Kidney (tissue), 13 donors: ENCODE measurements at regions not wholly inside any gene's neighbourhood (a gene's known extent, or its start where the extent isn't known, plus 50 kb on each side); places are given as distances from the start of the nearest gene placed in this dataset.

Experiments used
- DNase-seq, 5 donors: peaks; one replicate each; pipeline ENCODE4 v3.0.0-alpha.2; 2013 to 2020
- FAIRE-seq: peaks from 2 replicates; lab custom pipeline; 2012; peaks lifted over from hg19 to GRCh38; lab: Jason Lieb, UNC
- H3K27ac ChIP-seq, 2 donors: one replicate each; pipeline ENCODE4 v1.7.0; 2013; ENCODE audit warnings: low read depth in 2 of 2, low read length in 2 of 2, inconsistent platforms in 1 of 2
- H3K27me3 ChIP-seq: one replicate; pipeline ENCODE4 v1.7.1; 2013; ENCODE audit warnings: low read length, inconsistent platforms; ENCODE audit not compliant: control insufficient read depth, insufficient read depth
- H3K36me3 ChIP-seq, 3 donors: one replicate each; pipeline versions ENCODE4 v1.7.0 to v1.7.1; 2013; ENCODE audit warnings: low read length in 3 of 3, control low read depth in 1 of 3, inconsistent platforms in 1 of 3; ENCODE audit not compliant: insufficient read depth in 3 of 3, control insufficient read depth in 2 of 3
- H3K4me1 ChIP-seq, 3 donors: one replicate each; pipeline versions ENCODE4 v1.7.0 to v1.7.1; 2013; ENCODE audit warnings: low read length in 3 of 3, inconsistent platforms in 1 of 3, low read depth in 1 of 3; ENCODE audit not compliant: control insufficient read depth in 2 of 3, insufficient read depth in 2 of 3
- H3K4me3 ChIP-seq, 3 donors: one replicate each; pipeline versions ENCODE4 v1.7.0 to v1.8.1; 2013; ENCODE audit warnings: low read length in 3 of 3, control low read depth in 1 of 3, inconsistent platforms in 1 of 3
- H3K9ac ChIP-seq, 3 donors: one replicate each; pipeline versions ENCODE4 v1.7.0 to v1.7.1; 2013; ENCODE audit warnings: low read length in 3 of 3, control low read depth in 1 of 3, inconsistent platforms in 1 of 3
- H3K9me3 ChIP-seq, 3 donors: one replicate each; pipeline versions ENCODE4 v1.7.0 to v1.7.1; 2013; ENCODE audit warnings: low read length in 3 of 3, control low read depth in 1 of 3, inconsistent platforms in 1 of 3; ENCODE audit not compliant: control insufficient read depth in 2 of 3, insufficient read depth in 1 of 3
- CTCF ChIP-seq: IDR thresholded peaks from 3 replicates; pipeline ENCODE4 v1.5.1; 2012; ENCODE audit warnings: mild to moderate bottlenecking, moderate library complexity, borderline replicate concordance; ENCODE audit not compliant: insufficient read depth; ENCODE audit errors: extremely low read depth
- intact Hi-C: fragments of 100-400 bp; cut with DNase I; formaldehyde crosslinking; loops from one replicate; pipeline ENCODE4 v1.11.1; 2022
- donor health status: control.
- donor health status: control.
- donor health status: control.
- donor health status: control.
- donor health status: control.
- donor health status: DM: yes; HTN: yes; CAD: no.
- donor health status: Normal renal cell carcinoma (clear cell type).

DNA sequence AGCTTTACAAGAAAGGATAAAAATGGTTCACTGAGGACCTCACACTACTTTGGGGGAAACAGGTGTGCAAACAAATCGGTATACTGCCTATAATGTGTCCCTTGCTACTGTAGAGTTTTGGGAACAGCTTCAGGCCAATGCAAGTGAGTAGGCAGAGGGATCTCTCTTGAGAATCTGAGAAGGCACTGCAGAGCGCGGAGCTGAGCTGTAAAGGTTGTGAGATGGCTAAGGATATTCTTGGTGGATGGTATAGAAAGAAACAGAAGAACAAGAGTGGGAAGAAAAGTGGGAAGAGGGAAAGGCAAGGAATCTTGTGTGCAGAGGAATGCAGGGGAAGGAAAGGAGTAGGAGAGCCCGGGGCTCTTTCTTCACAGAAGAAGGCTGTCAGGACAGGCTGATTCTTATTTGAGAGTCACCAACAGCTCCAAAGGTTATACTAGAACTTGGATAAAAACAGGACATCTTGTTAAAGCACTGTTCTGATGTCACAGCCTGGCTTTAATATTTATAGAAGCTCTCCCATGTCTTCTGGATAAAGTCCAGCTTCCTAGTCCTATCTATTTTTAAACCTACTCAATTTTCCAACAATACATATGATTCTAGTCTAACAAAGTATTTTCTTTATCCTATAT lies 985.6 kb upstream of the HS3ST1 start:
- H3K9me3 ChIP-seq: no peaks in the 10 kb centered on the region
- intact Hi-C loops: no loop called here
- no peak overlapping the region for H3K9ac ChIP-seq
- H3K4me1 ChIP-seq: no peaks in the 10 kb centered on the region
- TF ChIP-seq CTCF: no peak
- no peak overlapping the region for H3K4me3 ChIP-seq
- H3K36me3 ChIP-seq: no peaks in the 10 kb centered on the region
- H3K27ac ChIP-seq: no peak overlapping the region
- DNase-seq: no peak
- FAIRE-seq: no peak
- no peaks in the 10 kb centered on the region for H3K27me3 ChIP-seq

DNA sequence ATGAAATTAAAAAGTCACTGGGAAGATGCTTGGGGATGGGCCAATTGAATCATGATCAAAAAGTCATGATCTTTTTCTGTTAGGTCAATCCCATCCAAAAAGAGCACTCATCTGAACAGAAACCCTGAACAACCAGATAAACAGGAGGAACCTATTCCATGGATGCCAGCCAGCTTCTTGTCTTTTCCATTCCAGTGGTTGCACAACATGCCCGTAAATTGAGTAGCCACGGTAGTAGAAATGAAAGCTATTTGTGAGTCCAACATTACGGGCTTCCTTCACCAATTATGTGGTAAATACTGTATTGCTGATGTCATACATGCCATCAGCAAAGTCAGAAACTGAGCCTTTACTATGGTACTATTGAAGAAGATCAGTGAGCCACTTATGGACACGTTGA lies 982.4 kb upstream of the HS3ST1 start:
- intact Hi-C loops: no loop called here
- no peak for DNase-seq
- Histone ChIP-seq H3K27me3 (no peaks in the 10 kb centered on the region), H3K9me3 (no peaks in the 10 kb centered on the region), H3K4me1 (no peaks in the 10 kb centered on the region), H3K36me3 (no peaks in the 10 kb centered on the region), H3K4me3 (no peak overlapping the region), H3K27ac (no peak overlapping the region), H3K9ac (no peak overlapping the region)
- TF ChIP-seq CTCF: no peak
- FAIRE-seq: no peak

GRCh38 chr4:12409507-12410190 lies 981.0 kb upstream of the HS3ST1 start:
- H3K4me1 ChIP-seq: no peaks in the 10 kb centered on the region
- H3K4me3 ChIP-seq: no peak overlapping the region
- no peaks in the 10 kb centered on the region for H3K27me3 ChIP-seq
- H3K27ac ChIP-seq: no peak overlapping the region
- no peak for DNase-seq
- H3K9me3 ChIP-seq: no peaks in the 10 kb centered on the region
- FAIRE-seq: no peak
- intact Hi-C loops: no loop called here
- no peaks in the 10 kb centered on the region for H3K36me3 ChIP-seq
- TF ChIP-seq CTCF: no peak
- H3K9ac ChIP-seq: no peak overlapping the region
